ENCODE measurements at regions not wholly inside any gene's neighbourhood (a gene's known extent, or its start where the extent isn't known, plus 50 kb on each side); places are given as distances from the start of the nearest gene placed in this dataset.

DNA sequence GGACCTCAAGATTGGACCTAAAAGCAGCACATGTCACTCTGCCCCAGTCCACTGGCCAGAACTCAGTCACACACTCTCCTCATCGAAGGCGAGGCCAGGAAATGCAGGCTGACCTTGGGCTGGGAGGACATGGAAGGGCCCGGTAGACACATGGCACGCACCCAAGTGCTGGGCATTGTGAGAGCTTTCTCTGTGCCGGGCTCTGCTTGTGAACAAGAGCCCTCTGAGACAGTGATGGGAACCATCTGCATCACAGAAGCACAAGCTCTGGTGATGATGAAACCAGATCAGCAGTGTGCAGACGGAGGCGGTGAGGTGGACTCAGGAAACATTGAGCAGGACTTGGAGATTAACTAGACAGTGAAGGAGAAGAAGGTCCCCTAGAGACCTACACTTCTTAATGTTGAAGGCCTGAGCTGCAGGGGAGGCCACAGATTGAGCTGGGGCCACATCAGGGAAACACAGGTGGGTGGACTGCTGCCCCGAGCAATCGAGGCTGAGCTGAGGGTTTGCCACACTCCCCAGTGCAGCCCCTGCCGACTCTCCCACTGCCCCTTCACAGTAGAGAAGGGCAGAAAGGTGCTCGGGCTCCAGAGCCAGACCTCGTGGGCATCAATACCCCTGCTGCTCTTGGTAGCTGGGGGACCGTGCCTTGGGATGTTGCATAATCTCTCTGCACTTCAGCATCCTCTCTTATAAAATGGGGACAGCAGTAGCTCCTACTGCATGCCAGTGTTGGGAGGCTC lies 1460.5 kb downstream of the TBC1D22A start:
- DNase-seq = no peak

DNA sequence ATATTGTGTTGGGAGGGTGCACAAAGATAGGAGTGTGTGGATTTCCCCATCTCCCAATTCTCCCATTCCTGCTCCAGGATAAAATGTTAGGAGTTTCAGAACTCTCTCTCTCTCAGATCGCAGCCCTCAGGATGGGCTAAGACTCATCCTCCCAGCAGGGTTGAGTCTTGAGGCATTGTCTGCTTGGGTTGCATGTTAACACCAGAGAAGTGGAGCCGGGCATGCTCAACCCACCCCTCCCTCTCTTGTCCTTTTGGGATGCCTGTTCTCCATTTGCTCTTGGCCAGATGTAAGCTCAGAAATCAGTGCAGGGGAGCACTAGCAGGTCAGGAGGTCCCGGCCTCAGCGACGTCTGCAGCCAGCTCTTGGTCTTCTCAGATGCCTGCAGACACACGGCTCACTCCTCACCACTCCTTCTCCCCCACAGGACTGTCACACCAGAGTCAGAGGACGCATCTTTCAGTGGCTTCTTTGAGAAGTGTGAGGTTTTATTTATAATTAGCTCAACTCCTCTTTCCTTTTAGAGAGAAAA lies 1456.5 kb downstream of the TBC1D22A start:
- DNase-seq = no peak

DNA sequence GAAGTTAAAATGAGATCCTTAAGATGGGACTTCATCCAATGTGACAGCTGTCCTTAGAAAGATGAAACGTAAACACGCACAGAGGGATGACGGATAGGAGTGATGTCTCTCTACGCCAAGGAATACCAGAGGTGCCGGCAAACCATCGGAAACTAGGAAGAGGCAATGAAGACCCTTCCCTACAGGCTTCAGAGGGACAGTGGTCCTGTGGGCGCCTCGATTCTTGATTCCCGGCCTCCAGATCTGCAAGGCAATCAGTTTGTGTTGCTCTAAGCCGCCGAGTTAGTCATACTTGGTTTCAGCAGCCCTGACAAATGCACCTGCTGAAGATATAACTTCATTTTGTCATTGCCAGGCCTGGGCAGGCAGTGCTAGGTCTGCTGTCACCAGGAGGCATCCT lies 1455.1 kb downstream of the TBC1D22A start:
- no peak for DNase-seq

DNA sequence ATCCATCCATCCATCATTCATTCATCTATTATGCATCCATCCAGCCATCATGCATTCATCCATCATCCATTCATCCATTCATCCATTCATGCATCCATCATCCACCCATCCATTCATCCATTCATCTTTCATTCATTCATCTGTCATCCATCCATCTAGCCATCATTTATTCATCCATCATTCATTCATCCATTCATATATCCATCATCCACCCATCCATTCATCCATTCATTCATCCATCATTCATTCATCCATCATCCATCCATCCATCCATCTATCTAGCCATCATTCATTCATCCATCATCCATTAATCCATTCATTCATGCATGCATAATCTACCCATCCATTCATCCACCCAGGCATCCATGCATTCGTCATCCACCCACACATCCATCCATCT lies 1450.3 kb downstream of the TBC1D22A start:
- DNase-seq = no peak

DNA sequence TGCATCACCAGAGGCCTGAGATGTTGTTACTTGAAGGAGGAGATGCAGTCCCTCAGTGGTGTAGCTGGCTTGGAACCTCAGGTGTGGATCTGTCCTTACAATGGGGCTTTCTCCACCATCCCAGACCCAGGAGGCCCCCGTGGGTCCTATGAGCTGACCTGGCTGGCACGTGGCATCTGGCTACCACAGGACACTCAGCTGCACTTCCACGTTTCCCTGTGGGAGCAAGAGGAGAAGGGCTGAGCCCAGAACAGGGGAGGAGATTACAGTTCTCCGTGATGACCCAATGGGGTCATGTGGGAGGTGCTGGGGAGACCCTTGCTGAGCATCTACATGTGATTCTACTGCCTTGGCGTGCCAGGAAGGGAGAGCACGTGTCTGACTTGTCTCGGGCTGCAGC lies 1448.4 kb downstream of the TBC1D22A start:
- DNase-seq = no peak

DNA sequence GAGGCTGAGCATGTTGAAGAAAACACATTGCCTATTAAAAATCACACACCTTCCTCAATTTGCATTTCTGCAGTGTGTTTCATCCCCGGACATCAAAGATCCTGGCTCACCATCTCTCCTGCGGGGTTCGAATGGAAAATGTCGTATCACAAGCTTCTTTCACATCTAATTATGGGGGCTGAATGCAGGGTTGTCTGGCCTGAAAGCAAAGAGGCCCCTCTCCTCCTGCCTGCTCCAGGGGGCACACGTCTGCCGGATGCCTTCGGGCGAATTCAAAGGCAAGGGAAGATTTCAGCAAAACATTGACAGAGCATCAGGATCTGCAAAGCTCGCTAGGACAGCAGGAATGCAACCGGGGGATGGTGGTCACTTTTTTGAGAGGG lies 1447.7 kb downstream of the TBC1D22A start:
- DNase-seq = no peak

DNA sequence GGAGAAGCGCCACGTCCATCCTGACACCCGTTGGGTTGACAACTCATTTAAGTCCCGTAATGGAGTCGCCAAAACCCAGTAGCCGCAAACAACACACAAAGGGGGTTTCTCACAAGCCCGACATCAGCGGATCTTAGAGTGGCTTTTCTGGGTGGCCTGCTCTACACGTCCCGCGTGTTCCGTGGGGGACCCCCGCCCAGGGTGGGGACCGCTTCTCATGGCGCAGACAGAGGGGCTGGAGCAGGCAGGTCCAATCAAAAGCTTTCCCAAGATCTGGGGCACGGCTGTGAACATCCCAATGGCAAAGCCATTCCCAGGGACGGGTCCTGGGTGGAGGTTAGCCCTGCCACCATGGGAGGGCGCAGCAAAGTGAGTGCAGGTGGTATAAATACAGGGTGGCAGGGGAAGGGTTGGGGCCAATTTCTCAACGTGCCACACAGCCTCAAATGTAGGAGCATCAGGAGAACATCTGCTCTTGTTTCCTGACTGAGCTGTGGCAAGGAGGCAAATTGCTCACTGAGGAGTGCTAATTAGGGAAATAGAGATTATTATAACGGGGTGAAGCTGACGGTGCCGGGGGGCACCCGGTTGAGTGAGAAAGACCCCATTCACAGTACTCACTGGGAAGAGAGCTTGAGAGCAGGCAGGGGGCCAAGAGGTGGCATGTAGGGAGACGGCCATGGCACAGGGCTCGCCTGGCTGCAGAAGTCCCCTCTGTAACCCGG lies 1447.2 kb downstream of the TBC1D22A start:
- no peak for DNase-seq

DNA sequence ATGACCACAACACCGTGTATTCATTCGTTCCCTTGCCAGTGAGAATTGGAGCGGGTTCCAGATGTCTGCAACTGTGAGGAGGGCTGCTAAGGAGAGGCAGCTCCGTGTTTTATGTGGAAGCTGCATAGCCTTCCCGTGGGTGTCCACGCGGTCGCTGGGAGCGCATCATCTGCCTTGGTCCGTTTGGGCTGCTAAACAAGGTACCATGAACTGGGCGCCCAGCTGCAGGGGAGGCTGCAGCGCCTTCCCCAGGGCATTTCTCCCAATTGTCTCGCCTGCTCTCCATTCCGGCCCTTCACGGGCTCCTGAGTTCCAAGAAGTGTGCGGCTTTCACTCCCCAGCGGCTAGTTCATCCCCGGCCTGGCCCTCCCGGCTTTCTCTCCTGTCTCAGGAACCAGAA lies 1446.4 kb downstream of the TBC1D22A start:
- DNase-seq = no peak

DNA sequence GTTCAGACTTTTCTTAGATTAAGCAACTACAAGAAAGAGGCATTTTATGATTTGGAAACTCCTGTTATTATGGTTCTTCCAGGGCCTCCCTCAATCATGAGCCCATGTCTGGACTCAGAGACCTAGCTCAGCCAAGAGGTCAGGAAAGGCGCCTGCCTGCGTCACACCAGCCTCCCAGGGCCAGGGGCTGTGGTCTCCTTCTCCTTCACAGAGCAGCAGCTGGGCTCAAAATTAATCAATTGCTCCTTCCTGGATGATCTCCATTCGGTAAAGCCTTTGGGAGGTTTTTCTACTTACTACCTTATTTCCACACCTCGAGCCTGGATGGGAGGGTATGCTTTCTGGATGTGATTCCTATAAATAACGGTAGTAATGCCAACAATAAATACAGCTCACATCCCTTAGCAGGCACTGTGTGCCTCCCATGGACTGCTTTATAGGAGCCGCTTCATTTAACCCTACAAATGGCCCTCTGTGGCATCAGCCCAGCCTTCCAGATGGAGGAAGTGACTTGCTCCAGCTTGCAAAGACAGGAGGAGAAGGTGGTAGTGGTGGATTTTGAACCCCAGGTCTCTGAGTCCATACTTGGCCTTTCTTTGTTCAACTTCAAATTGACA lies 1445.6 kb downstream of the TBC1D22A start:
- no peak for DNase-seq

DNA sequence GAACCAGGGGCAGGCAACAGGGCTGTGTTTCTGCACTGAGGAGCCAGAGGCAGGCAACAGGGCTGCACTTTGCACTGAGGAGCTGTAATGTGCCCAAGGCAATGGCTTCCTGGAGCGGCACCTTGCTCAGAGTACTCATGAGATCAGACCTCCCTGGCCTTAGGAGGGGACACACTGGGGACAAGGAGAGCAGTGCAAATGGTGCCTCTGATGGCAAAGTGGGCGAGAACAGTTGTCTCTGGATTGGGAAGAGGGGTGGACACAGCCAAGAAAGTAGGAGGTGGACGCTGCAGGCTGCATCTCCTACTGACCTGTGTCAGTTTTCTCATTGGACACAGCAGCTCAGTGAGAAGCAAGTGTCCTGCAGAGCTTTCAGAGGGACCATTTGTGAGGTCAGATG lies 1443.3 kb downstream of the TBC1D22A start:
- DNase-seq = no peak

DNA sequence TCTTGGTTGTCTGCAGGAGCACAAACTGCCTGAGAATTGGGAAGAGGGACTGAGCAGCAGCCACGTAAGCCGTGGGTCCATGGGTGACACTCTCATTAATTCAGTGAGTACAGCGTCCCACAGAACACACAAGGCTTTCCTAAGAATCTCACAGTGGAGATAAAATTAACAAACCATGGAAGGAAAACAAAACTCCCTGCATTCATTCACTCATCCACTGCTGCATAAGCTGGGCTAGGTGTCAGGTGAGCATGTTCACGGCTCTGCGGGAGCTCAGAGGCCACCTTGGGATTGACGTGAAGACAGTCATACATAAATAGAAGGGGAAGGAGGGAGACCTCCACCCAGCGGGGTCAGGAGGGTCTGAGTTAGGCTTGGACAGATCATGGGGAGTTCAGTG lies 1442.7 kb downstream of the TBC1D22A start:
- no peak for DNase-seq

DNA sequence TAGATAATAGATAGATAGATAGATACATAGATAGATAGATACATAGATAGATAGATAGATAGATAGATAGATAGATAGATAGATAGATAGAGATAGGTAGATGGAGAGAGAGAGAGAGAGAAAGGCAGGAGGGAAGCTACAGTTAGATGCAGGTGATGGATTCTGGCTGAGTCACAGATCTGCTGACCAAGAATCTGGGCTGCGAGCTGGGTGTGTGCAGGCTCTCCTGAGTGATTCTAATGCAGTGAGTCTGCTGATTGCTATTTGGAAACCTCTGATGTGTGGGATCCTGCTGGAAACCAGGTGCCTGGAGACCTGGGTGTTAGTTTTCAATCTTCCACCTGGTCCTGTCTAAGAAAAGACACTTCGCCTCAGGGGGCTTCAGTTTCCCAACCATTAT lies 1441.8 kb downstream of the TBC1D22A start:
- DNase-seq = no peak

DNA sequence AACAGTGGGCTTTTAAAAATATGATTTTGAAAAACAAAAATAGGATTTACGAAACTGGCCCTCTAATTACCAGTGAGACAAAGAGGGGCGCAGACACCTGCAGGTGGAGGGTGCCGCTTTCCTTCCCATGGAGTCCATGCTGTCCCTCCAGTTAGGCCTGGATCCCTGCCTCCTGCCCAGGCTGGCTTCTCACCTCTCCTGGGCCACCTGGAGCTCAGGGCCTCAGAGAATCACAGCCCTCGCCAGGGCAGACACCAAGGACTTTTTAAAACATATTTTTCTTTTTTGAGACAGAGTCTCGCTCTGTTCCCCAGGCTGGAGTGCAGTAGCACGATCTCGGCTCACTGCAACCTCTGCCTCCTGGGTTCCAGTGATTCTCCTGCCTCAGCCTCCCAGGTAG lies 1437.2 kb downstream of the TBC1D22A start:
- DNase-seq = no peak

DNA sequence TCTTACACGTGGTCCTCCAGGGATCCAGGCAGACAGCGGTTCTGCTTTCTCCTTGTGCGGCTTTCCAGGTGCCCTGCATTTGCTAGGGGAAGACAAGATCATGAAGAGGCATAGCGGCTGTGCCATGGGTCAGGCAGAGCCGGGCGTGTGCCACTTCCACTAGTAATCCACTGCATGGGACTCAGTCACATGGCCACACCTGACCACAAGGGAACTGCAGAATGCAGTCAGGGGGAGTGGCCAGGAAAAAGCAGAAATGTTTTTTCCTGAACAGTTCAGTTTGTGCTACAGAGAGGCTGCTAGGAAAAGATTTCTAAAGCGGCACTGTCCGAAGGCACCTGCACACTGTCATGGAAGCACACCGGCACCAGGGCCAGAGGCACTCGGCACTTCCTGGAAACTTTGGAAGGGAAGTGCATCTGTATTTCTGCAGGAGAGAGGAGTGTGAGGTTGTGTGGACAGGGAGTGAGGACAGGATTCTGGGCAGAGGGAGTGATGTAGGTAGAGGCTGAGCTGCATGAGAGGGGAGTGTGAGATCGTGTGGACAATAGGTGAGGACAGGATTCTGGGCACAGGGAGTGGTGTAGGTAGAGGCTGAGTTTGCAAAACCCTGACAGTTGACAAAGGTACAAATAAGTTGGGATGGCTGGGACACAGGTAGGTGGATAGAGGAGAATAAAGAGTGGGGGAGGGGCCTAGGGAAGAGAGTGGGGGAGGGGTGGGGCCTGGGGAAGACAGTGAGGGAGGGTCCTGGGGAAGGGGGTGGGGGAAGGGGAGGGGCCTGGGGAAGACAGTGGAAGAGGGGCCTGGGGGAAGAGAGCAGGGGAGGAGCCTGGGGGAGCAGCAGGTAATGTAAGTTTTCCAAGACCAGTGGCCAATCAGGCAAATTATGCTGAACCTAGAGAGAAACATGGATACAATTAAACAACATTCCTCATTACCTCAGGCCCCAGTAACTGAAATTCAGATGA lies 1436.3 kb downstream of the TBC1D22A start:
- DNase-seq = no peak

DNA sequence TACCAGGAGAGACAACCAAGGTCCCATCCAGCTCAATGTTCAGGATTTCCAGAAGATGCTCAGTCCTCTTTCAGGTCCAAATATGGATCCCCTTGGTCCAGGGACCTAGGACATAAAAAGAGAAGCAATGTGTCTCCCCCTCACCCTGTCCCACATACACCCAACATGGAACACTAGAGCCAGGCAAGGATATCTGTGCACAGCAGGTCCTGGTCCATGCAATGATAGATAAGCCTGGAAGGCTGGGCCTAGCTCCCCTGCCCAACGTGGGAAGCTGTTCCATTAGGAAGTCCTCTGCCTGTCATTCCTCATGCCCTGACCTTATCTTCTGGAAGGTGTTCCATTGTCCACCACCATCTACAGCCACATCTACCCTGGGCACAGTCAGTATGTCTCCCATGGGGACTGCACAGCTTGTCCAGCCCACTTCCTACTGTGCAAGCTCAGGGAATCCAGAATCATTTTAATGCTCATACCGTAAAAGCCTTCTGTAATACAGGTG lies 1434.8 kb downstream of the TBC1D22A start:
- DNase-seq = no peak

DNA sequence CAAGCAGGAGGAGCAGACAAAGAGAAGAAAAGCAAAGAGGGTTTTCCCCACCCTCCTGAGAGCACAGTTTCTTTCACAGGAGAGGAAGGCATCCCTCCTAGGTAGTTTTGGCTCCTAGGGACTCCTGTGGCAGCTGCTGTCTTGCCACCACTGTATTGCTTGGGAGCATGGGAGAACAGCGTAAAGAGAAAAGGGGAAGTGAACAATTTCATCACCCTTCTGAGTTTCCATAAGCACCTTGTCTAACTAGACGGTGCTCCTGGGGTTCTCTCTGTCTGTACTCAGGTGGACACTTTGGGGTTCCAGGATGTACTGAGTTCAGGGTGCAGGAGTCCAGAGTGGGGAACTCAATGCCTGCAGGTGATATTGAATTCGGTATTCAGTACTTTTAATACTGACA lies 1430.5 kb downstream of the TBC1D22A start:
- DNase-seq = no peak

DNA sequence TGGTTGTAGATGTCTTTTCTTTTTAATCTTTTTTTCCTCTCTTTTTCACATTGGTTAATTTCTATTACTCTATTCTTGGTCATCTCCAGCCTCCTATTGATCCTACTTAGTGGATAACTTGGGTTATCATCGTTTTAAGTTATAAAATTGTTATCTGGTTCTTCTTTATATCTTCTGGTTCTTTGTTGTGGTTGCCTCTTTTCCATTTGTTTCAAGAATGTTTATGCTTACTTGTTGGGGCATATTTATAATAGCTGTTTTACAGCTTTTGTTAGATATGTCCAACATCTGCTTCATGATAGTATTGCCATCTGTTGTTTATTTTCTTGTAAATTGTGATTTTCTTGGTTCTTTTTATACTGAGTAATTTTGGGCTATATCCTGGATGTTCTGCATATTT lies 1429.6 kb downstream of the TBC1D22A start:
- no peak for DNase-seq

DNA sequence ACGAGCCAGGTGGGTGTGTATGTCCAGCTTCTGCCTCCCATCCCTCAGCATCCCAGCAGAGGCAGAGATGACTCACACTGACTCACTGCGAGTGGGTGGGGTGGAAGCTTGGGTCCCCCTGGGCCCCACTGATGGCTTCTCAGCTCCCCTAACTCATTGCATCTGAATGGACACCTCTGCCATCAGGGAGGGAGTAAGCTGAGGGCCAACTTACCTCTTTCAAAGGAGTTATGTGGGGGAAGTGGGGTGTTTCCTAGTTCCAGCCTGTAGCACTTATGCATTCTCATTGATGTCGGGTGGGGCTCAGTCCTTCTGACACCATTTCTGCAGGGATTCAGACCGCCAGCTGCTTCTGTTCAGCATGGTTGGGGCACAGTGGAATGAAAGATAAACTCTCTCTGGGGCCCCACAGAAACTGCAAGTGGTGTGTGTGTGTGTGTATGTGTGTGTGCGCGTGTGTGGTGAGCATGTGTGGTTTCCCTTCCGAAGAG lies 1425.8 kb downstream of the TBC1D22A start:
- DNase-seq = no peak

DNA sequence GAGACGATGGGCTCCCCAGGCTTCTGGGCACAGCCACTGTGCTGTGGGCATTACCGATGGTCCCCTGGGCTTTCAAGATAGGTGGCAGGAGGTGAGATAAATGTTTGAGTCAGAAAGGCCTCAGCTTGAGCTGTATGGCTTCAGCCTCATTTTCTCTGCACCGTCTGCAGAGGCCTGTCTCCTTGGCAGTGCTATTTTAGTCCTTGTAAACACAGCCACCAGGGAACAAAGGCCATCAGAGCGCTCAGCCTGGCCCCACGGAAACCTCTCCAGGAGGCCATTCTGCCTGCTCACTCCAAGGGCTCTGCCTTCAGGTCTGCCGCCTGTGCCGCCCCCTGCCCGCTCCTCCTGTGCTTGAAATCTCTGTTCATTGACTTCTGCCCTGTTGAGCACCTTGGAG lies 1424.9 kb downstream of the TBC1D22A start:
- DNase-seq = no peak

DNA sequence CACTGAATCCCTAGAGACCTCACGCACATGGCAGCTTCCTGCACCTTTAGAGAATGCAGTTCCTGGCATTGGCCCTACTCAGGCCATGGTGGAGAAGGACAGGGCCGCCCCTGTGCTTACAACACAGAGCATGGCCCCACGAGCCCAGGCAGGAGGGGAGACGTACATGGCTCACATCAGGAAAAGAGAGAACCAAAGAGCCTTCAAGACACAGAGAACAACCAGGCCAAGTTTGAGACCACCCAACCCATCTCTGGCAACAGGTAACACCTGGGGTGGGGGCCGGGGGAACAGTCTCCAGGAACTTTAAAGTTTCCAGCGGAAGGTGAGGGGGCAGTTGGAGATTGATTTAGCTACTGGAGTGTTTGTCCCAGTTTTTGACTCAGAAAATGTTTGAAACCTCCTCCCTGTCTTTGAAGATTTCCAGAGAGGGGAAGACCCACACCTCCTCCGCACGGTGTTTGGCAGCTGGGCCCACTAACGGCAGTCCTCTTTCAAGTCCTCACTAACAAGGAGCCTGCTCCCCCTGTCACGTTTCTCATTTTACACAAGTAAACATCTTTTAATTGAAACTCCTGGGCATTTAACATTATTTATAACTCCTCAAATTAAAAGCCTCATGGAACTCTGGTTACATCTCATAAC lies 1423.8 kb downstream of the TBC1D22A start:
- no peak for DNase-seq

DNA sequence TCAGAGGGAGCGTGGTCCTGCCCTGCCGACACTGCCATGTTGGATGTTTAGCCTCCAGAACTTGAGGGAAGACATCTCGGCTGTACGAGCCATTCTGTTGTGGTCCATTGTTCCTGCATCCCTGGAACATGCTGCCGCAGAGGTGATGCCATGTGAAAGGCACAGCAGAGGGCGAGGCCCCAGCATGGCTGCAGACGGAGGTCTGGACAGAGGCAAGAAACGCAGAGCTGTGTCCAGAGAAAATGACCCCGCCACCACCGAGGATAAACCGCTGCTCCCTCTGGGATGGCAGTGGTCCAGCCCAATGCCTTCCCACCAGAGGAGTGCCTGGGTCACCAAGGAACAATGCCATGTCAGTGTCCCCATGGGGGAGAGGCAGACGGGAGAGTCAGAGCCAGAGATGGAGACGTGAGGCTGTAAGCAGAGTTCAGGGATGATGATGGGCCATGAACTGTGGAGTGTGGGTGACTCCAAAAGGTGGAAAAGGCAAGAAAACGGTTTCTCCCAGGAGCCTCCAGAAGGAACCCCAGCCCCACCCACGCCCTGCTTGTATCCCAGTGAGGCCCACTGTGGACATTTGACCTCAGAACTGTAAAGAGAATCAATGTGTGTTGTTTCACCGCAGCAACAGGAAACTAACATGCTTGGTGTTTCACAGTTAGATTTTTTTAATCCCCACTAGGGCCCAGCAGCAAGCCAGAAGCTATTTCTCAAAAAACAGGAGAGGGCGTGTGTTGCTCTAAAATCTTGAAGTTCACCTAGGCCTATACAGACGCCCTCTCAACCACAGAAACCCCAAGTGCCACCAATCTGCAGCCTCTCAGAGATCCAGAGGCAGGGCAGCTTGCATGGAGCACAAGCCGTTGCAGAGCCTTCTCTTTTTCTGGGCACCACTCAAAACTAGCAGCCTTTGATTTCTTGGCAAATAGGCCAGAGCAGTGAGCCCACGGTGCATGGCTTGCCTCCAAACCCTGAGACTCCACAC lies 1422.9 kb downstream of the TBC1D22A start:
- no peak for DNase-seq
